GM10266 (cell line): ENCODE measurements at regions not wholly inside any gene's neighbourhood (a gene's known extent, or its start where the extent isn't known, plus 50 kb on each side); places are given as distances from the start of the nearest gene placed in this dataset.
"Not testable (repeated sequence)": the region's sequence is repeated elsewhere in the genome, so short reads cannot be mapped to it uniquely, and the experiment has no call there.

Experiments used
- DNase-seq: peaks from one replicate; pipeline ENCODE4 v3.0.0; 2012; ENCODE audit errors: extremely low spot score
- TF ChIP-seq, protein P1 (sequence below): IDR thresholded peaks from 2 replicates; pipeline ENCODE4 v1.5.1; 2012; ENCODE audit warnings: mild to moderate bottlenecking, low read depth; ENCODE audit not compliant: control insufficient read depth, insufficient read depth; ENCODE audit errors: missing control alignments

DNA sequence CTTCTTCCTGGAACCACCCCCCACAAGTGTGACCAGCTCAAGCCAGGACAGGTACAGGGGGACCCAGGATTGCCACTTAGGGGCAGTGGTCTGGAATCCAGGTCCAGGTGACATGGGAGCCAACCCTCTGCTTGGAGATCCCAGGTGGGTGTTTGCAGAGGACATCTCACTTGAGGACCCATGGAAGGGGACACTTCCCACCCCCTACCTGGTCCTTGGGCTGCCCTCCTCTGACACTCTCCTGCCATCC is 145.5 kb downstream of the SEC14L1 start:
- no peak for DNase-seq
- TF ChIP-seq, protein P1, sequence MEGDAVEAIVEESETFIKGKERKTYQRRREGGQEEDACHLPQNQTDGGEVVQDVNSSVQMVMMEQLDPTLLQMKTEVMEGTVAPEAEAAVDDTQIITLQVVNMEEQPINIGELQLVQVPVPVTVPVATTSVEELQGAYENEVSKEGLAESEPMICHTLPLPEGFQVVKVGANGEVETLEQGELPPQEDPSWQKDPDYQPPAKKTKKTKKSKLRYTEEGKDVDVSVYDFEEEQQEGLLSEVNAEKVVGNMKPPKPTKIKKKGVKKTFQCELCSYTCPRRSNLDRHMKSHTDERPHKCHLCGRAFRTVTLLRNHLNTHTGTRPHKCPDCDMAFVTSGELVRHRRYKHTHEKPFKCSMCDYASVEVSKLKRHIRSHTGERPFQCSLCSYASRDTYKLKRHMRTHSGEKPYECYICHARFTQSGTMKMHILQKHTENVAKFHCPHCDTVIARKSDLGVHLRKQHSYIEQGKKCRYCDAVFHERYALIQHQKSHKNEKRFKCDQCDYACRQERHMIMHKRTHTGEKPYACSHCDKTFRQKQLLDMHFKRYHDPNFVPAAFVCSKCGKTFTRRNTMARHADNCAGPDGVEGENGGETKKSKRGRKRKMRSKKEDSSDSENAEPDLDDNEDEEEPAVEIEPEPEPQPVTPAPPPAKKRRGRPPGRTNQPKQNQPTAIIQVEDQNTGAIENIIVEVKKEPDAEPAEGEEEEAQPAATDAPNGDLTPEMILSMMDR, result no peak

- DNase-seq, result no peak
- TF ChIP-seq, protein P1, result no peak
These were observed 146.1 kb downstream of the SEC14L1 start for GRCh38 chr17:77286641-77287431.

DNA sequence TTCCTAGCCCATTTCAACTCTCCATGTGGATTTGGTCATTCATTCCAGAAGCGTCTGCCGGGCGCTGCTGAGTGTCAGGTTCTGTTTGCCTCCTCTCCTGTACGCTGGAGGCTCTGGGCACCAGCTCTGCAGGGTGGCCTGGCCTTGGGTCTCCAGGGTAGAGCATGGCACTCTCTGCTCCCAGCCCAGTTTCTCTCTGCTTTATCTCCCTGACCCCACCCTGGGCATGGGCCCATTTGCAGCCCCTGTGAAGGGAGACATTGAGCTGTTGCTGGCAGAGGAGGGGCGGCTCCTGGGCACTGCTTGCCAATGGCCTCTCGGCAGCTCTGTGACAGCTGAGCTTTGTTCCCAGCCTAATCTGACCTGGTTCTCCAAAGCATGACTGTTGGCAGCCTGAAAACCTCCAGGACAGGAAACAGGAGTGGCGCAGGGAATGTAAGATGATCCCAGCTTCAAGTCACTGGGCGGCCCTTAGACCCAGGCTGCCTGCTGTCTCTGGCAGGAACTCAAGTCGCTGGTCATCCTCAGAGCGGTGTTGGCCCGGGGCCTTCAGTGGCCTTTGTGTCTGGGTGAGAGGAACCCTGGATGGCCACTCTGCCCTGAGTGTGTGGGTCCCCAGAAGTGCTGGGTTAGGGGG is 146.8 kb downstream of the SEC14L1 start:
- no peak for DNase-seq

DNA sequence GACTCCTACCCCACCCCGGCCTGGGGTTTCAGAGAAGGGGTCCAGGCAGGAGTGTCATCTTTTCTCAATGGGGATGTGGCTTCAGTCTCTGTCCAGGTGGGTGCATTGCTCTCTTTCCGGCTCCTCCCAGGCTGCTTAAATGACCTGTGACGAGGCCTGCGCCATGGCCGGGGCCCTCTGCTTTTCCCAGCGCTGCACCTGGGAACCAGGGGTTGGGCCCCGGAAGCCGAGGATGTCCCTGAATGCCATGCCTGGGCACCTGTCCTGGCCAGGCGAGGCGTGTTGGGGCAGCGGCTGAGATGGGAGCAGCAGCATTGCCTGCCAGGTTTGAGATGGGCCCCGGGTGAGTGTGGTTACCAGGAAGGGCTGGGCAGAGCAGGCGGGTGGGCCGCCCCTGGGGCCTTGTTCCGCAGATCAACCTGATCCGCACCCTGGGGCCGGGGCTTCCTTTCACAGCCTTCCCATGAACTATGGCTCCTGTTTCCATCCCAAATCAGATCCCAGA is 147.4 kb downstream of the SEC14L1 start:
- TF ChIP-seq, protein P1, result no peak
- no peak for DNase-seq

More for the DNA sequence above, 146.8 kb downstream of the SEC14L1 start:
- TF ChIP-seq, protein P1, result no peak

DNA sequence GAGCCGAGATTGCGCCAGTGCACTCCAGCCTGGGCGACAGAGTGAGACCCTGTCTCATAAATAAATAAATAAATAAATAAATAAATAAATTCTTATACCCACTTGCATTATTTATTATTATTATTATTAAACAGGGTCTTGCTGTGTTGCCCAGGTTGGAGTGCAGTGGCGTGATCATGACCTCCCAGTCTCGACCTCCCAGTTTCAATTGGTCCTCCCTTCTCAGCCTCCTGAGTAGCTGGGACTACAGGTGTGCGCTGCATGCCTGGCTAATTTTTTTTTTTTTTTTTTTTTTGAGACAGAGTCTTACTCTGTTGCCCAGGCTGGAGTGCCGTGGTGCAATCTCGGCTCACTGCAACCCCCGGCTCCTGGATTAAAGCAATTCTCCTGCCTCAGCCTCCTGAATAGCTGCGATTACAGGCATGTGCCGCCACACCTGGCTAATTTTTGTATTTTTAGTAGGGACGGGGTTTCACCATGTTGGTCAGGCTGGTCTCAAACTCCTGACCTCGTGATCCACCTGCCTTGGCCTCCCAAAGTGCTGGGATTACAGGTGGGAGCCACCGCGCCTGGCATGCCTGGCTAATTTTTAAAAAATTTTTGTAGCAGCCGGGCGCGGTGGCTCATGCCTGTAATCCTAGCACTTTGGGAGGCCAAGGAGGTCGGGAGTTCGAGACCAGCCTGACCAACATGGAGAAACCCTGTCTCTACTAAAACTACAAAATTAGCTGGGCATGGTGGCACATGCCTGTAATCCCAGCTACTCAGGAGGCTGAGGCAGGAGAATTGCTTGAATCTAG is 150.2 kb downstream of the SEC14L1 start:
- DNase-seq, result not testable (repeated sequence)

- TF ChIP-seq, protein P1, result no peak
- no peak for DNase-seq
These were observed 151.0 kb downstream of the SEC14L1 start for GRCh38 chr17:77291591-77292386.

GRCh38 chr17:77294761-77295160 is 154.0 kb downstream of the SEC14L1 start:
- TF ChIP-seq, protein P1, result no peak
- no peak for DNase-seq
